HepG2 (cell line): ENCODE measurements at regions not wholly inside any gene's neighbourhood (a gene's known extent, or its start where the extent isn't known, plus 50 kb on each side); places are given as distances from the start of the nearest gene placed in this dataset.

Experiments
- AGO1 ChIP-seq: fragments of 200-400 bp; formaldehyde crosslinking; IDR thresholded peaks from 2 replicates; pipeline ENCODE4 v1.6.1; 2017; ENCODE audit warnings: mild to moderate bottlenecking, low read depth, low read length, moderate library complexity; ENCODE audit not compliant: poor library complexity, severe bottlenecking
- IRF2 ChIP-seq: IDR thresholded peaks from 2 replicates; pipeline ENCODE4 v1.6.1; 2018; ENCODE audit warnings: missing genetic modification reagents, missing compliant biosample characterization
- PITX1 ChIP-seq: sonication (generic); formaldehyde crosslinking; IDR thresholded peaks from 2 replicates; pipeline ENCODE4 v1.5.1; 2020; ENCODE audit warnings: mild to moderate bottlenecking, missing genetic modification reagents
- PRPF4 ChIP-seq: fragments of 200-400 bp; formaldehyde crosslinking; IDR thresholded peaks from 2 replicates; pipeline ENCODE4 v1.6.1; 2016; ENCODE audit warnings: low read length, low read depth; ENCODE audit not compliant: poor library complexity, severe bottlenecking
- SIN3B ChIP-seq: fragments of 150-350 bp; IDR thresholded peaks from 2 replicates; pipeline ENCODE4 v1.6.1; 2014; ENCODE audit warnings: low read length
- SYNCRIP ChIP-seq: fragments of 200-400 bp; formaldehyde crosslinking; IDR thresholded peaks from 2 replicates; pipeline ENCODE4 v1.6.1; 2018; ENCODE audit warnings: mild to moderate bottlenecking, low read depth, low read length; ENCODE audit not compliant: insufficient read depth
- ZNF33A ChIP-seq: sonication (generic); formaldehyde crosslinking; IDR thresholded peaks from 2 replicates; pipeline ENCODE4 v1.5.1; 2020; ENCODE audit warnings: missing genetic modification reagents, mild to moderate bottlenecking, moderate library complexity, borderline replicate concordance
- ZNF766 ChIP-seq: sonication (generic); formaldehyde crosslinking; IDR thresholded peaks from 2 replicates; pipeline ENCODE4 v1.5.0; 2020; ENCODE audit warnings: missing genetic modification reagents, borderline replicate concordance
- TF ChIP-seq, protein P1 (sequence below): sonication (generic); formaldehyde crosslinking; IDR thresholded peaks from 2 replicates; pipeline ENCODE4 v1.4.0; 2020; ENCODE audit warnings: mild to moderate bottlenecking, missing genetic modification reagents, borderline replicate concordance
- TF ChIP-seq, protein P2 (sequence below): sonication (generic); formaldehyde crosslinking; IDR thresholded peaks from 2 replicates; pipeline ENCODE4 v1.4.0; 2020; ENCODE audit warnings: missing genetic modification reagents
- TF ChIP-seq, protein P3 (sequence below): sonication (generic); formaldehyde crosslinking; IDR thresholded peaks from 2 replicates; pipeline ENCODE4 v1.8.0; 2022; ENCODE audit warnings: missing genetic modification reagents, low read depth, mild to moderate bottlenecking, borderline replicate concordance
- TF ChIP-seq, protein P4 (sequence below): IDR thresholded peaks from 2 replicates; pipeline ENCODE4 v1.6.1; 2012; ENCODE audit warnings: low read depth, low read length, improper control_type of control experiment
- TF ChIP-seq, protein P5 (sequence below): sonication (generic); formaldehyde crosslinking; conservative IDR thresholded peaks from 2 replicates; pipeline ENCODE4 v1.4.0; 2020; ENCODE audit warnings: mild to moderate bottlenecking, missing genetic modification reagents, moderate library complexity

DNA sequence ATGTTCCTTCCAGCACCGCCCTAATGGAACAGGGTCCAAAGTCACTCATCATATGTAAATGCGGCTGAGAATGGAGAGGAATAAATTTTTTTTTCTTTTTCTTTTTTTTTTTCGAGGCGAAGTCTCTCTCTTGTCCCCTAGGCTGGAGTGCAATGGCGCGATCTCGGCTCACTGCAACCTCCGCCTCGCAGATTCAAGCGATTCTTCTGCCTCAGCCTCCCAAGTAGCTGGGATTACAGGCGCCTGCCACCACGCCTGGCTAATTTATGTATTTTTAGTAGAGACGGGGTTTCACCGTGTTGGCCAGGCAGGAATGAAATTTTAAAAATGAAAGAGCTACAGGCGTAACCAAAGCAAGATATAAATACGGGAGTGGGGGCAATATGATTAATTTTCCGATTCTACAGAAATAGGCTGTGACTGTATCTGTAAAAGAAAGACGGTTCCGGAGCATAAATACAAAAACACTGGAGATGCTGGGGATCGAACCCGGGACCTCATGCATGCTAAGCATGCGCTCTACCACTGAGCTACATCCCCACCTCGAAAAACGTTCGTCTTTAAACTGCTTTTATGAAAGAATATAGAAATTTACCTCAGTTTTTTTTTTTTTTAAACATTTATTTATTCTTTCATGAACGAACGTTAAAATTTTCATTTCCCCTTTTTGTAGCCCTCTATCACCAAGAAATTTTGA is 132.2 kb downstream of the GPX5 start (continued):
- TF ChIP-seq, protein P1, sequence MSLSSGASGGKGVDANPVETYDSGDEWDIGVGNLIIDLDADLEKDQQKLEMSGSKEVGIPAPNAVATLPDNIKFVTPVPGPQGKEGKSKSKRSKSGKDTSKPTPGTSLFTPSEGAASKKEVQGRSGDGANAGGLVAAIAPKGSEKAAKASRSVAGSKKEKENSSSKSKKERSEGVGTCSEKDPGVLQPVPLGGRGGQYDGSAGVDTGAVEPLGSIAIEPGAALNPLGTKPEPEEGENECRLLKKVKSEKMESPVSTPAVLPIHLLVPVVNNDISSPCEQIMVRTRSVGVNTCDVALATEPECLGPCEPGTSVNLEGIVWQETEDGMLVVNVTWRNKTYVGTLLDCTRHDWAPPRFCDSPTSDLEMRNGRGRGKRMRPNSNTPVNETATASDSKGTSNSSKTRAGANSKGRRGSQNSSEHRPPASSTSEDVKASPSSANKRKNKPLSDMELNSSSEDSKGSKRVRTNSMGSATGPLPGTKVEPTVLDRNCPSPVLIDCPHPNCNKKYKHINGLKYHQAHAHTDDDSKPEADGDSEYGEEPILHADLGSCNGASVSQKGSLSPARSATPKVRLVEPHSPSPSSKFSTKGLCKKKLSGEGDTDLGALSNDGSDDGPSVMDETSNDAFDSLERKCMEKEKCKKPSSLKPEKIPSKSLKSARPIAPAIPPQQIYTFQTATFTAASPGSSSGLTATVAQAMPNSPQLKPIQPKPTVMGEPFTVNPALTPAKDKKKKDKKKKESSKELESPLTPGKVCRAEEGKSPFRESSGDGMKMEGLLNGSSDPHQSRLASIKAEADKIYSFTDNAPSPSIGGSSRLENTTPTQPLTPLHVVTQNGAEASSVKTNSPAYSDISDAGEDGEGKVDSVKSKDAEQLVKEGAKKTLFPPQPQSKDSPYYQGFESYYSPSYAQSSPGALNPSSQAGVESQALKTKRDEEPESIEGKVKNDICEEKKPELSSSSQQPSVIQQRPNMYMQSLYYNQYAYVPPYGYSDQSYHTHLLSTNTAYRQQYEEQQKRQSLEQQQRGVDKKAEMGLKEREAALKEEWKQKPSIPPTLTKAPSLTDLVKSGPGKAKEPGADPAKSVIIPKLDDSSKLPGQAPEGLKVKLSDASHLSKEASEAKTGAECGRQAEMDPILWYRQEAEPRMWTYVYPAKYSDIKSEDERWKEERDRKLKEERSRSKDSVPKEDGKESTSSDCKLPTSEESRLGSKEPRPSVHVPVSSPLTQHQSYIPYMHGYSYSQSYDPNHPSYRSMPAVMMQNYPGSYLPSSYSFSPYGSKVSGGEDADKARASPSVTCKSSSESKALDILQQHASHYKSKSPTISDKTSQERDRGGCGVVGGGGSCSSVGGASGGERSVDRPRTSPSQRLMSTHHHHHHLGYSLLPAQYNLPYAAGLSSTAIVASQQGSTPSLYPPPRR (CRISPR knock-in tag): no peak
- TF ChIP-seq ZNF766 (CRISPR knock-in tag) (0 out of 2 replicates have a peak, but pooled peaks have one; percentile 37), PITX1 (CRISPR knock-in tag) (no peak), PRPF4 (peak; percentile 83), SIN3B (0 out of 2 replicates have a peak, but pooled peaks have one; percentile 40), AGO1 (no peak), ZNF33A (CRISPR knock-in tag) (no peak), SYNCRIP (no peak), IRF2 (CRISPR knock-in tag) (peak; percentile 74; the same call in 1 of the 2 replicates)
- TF ChIP-seq, protein P2, sequence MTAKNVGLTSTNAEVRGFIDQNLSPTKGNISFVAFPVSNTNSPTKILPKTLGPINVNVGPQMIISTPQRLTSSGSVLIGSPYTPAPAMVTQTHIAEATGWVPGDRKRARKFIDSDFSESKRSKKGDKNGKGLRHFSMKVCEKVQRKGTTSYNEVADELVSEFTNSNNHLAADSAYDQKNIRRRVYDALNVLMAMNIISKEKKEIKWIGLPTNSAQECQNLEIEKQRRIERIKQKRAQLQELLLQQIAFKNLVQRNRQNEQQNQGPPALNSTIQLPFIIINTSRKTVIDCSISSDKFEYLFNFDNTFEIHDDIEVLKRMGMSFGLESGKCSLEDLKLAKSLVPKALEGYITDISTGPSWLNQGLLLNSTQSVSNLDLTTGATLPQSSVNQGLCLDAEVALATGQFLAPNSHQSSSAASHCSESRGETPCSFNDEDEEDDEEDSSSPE: 0 out of 2 replicates have a peak, but pooled peaks have one; percentile 35
- TF ChIP-seq, protein P3, sequence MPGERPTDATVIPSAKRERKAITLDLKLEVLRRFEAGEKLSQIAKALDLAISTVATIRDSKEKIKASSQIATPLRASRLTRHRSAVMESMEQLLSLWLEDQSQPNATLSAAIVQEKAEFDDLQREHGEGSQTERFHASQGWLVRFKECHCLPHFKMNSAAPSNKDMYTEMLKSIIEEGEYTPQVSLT (CRISPR knock-in tag): 0 out of 2 replicates have a peak, but pooled peaks have one; percentile 66
- TF ChIP-seq, protein P4, sequence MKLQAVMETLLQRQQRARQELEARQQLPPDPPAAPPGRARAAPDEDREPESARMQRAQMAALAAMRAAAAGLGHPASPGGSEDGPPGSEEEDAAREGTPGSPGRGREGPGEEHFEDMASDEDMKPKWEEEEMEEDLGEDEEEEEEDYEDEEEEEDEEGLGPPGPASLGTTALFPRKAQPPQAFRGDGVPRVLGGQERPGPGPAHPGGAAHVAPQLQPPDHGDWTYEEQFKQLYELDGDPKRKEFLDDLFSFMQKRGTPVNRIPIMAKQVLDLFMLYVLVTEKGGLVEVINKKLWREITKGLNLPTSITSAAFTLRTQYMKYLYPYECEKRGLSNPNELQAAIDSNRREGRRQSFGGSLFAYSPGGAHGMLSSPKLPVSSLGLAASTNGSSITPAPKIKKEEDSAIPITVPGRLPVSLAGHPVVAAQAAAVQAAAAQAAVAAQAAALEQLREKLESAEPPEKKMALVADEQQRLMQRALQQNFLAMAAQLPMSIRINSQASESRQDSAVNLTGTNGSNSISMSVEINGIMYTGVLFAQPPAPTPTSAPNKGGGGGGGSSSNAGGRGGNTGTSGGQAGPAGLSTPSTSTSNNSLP: 0 out of 2 replicates have a peak, but pooled peaks have one; percentile 31
- TF ChIP-seq, protein P5, sequence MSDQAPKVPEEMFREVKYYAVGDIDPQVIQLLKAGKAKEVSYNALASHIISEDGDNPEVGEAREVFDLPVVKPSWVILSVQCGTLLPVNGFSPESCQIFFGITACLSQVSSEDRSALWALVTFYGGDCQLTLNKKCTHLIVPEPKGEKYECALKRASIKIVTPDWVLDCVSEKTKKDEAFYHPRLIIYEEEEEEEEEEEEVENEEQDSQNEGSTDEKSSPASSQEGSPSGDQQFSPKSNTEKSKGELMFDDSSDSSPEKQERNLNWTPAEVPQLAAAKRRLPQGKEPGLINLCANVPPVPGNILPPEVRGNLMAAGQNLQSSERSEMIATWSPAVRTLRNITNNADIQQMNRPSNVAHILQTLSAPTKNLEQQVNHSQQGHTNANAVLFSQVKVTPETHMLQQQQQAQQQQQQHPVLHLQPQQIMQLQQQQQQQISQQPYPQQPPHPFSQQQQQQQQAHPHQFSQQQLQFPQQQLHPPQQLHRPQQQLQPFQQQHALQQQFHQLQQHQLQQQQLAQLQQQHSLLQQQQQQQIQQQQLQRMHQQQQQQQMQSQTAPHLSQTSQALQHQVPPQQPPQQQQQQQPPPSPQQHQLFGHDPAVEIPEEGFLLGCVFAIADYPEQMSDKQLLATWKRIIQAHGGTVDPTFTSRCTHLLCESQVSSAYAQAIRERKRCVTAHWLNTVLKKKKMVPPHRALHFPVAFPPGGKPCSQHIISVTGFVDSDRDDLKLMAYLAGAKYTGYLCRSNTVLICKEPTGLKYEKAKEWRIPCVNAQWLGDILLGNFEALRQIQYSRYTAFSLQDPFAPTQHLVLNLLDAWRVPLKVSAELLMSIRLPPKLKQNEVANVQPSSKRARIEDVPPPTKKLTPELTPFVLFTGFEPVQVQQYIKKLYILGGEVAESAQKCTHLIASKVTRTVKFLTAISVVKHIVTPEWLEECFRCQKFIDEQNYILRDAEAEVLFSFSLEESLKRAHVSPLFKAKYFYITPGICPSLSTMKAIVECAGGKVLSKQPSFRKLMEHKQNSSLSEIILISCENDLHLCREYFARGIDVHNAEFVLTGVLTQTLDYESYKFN (CRISPR knock-in tag): no peak
